ENCODE measurements at regions not wholly inside any gene's neighbourhood (a gene's known extent, or its start where the extent isn't known, plus 50 kb on each side); places are given as distances from the start of the nearest gene placed in this dataset.

DNA sequence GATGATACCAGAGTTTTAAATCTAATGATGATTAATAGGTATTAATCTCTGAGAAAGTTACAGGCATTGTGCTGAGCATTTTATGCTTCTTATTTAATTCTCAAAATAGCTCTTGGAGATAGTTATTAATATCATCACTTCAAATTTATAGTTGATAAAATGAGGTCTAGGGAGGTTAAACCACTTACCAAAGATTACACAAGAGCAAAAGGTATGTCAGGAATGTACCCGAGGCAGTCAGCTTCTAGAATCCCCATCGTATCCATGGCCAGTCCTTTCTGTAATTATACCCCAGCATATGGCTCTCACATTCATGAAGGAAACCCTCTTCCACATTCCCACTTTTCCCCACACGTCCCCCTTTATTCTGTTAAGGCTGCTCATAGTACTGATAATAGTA is 421.3 kb downstream of the PYDC2 start:
- no peaks in the 10 kb centered on the region for H3K9me3 Mint-ChIP-seq (ENCODE audit: unreplicated experiment)

DNA sequence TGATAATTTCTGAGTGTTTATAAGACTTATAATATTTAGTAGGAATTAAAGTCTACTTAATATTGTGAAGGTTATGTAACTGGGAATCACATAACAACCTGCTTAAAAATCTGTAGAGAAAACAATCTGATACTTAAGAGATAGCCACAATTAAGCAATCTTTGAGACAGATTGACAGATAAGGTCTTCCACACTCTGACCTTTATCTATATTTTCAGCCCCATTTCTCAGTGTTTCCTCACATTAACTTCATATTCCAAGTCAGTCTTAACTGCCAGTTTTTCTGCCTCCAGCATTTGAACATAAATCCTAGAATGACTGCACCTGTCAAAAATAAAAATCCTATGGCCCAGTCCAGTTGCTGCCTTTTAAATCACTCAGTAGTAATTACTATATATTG is 423.2 kb downstream of the PYDC2 start:
- no peak overlapping the region for H3K27ac ChIP-seq (ENCODE audit: low read depth, low read length)
- H3K27me3 ChIP-seq (ENCODE audit: insufficient read depth, low read length): no peaks in the 10 kb centered on the region
- H3K9me3 ChIP-seq (ENCODE audit: insufficient read depth, low read depth, low read length): no peaks in the 10 kb centered on the region
- no peaks in the 10 kb centered on the region for H4K20me1 ChIP-seq (ENCODE audit: insufficient read depth, low read length)
- no peak overlapping the region for H3K4me2 ChIP-seq (ENCODE audit: low read length)
- no peak overlapping the region for H3K4me3 Mint-ChIP-seq (ENCODE audit: unreplicated experiment)
- peaks cover 11% of the 10 kb centered on the region for H3K4me1 Mint-ChIP-seq (ENCODE audit: low read depth, unreplicated experiment)
- no peak overlapping the region for H2AFZ ChIP-seq (ENCODE audit: low read depth, low read length)
- no peaks in the 10 kb centered on the region for H3K36me3 Mint-ChIP-seq (ENCODE audit: low read depth, unreplicated experiment)
- H3K27me3 Mint-ChIP-seq (ENCODE audit: low read depth, unreplicated experiment): no peaks in the 10 kb centered on the region
- TF ChIP-seq CTCF (IDR thresholded peaks at IDR 0.05; ENCODE audit: insufficient read depth, low read depth, low read length): no peak
- TF ChIP-seq EZH2 (IDR thresholded peaks at IDR 0.05; ENCODE audit: insufficient read depth, low read length): no peak
- H3K9me3 Mint-ChIP-seq (ENCODE audit: unreplicated experiment): no peaks in the 10 kb centered on the region
- DNase-seq (ENCODE audit: low read depth) (no peak), FAIRE-seq (no peak)
- H3K9ac ChIP-seq (ENCODE audit: low read length): no peak overlapping the region
- no peak overlapping the region for H3K4me3 ChIP-seq (ENCODE audit: insufficient read depth, low read depth, low read length)
- H3K79me2 ChIP-seq (ENCODE audit: insufficient read depth, low read length): no peaks in the 10 kb centered on the region
- H3K4me1 ChIP-seq (ENCODE audit: insufficient read depth, low read length): no peaks in the 10 kb centered on the region
- no peak overlapping the region for H3K27ac Mint-ChIP-seq (ENCODE audit: unreplicated experiment)
- H3K36me3 ChIP-seq (ENCODE audit: insufficient read depth, low read length): no peaks in the 10 kb centered on the region

More for the DNA sequence above, 421.3 kb downstream of the PYDC2 start:
- Histone ChIP-seq H3K36me3 (ENCODE audit: insufficient read depth, low read length) (no peaks in the 10 kb centered on the region), H3K79me2 (ENCODE audit: insufficient read depth, low read length) (no peaks in the 10 kb centered on the region), H3K4me2 (ENCODE audit: low read length) (no peak overlapping the region), H3K27me3 (ENCODE audit: insufficient read depth, low read length) (no peaks in the 10 kb centered on the region), H2AFZ (ENCODE audit: low read depth, low read length) (no peak overlapping the region), H4K20me1 (ENCODE audit: insufficient read depth, low read length) (no peaks in the 10 kb centered on the region), H3K9me3 (ENCODE audit: insufficient read depth, low read depth, low read length) (no peaks in the 10 kb centered on the region), H3K9ac (ENCODE audit: low read length) (no peak overlapping the region), H3K4me3 (ENCODE audit: insufficient read depth, low read depth, low read length) (no peak overlapping the region), H3K4me1 (ENCODE audit: insufficient read depth, low read length) (no peaks in the 10 kb centered on the region), H3K27ac (ENCODE audit: low read depth, low read length) (no peak overlapping the region)
- TF ChIP-seq EZH2 (IDR thresholded peaks at IDR 0.05; ENCODE audit: insufficient read depth, low read length) (no peak), CTCF (IDR thresholded peaks at IDR 0.05; ENCODE audit: insufficient read depth, low read depth, low read length) (no peak)
- H3K4me3 Mint-ChIP-seq (ENCODE audit: unreplicated experiment): no peak overlapping the region
- H3K4me1 Mint-ChIP-seq (ENCODE audit: low read depth, unreplicated experiment): peaks cover 11% of the 10 kb centered on the region
- FAIRE-seq (no peak), DNase-seq (ENCODE audit: low read depth) (peak; percentile 63)
- no peaks in the 10 kb centered on the region for H3K36me3 Mint-ChIP-seq (ENCODE audit: low read depth, unreplicated experiment)
- no peaks in the 10 kb centered on the region for H3K27me3 Mint-ChIP-seq (ENCODE audit: low read depth, unreplicated experiment)
- H3K27ac Mint-ChIP-seq (ENCODE audit: unreplicated experiment): peak overlapping the region; percentile 83

DNA sequence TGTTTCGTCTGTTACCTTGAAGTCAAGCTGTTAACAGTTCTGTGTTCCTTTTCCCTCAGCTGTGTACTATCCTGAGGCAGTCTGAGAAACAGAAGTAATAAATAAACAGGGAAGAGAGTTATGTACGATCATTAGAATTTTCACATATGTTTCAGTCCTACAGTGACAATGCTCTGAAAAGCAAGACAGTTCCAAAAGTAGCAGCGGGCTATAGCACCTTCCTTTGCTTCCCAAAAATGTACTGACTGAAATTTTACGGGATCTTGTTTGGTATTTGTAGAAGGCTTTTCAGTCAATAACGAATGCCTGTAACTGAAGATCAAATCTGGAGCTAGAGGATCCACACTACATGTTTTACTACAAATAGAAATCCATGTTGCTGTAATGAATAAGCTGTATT is 428.1 kb downstream of the PYDC2 start:
- no peak for DNase-seq (ENCODE audit: low read depth)
- no peak overlapping the region for H3K4me3 Mint-ChIP-seq (ENCODE audit: unreplicated experiment)
- Histone ChIP-seq H3K36me3 (ENCODE audit: insufficient read depth, low read length) (no peaks in the 10 kb centered on the region), H3K79me2 (ENCODE audit: insufficient read depth, low read length) (no peaks in the 10 kb centered on the region), H3K9ac (ENCODE audit: low read length) (no peak overlapping the region), H3K9me3 (ENCODE audit: insufficient read depth, low read depth, low read length) (no peaks in the 10 kb centered on the region), H3K4me3 (ENCODE audit: insufficient read depth, low read depth, low read length) (no peak overlapping the region), H3K4me1 (ENCODE audit: insufficient read depth, low read length) (no peaks in the 10 kb centered on the region), H3K4me2 (ENCODE audit: low read length) (no peak overlapping the region), H2AFZ (ENCODE audit: low read depth, low read length) (no peak overlapping the region), H3K27ac (ENCODE audit: low read depth, low read length) (no peak overlapping the region), H4K20me1 (ENCODE audit: insufficient read depth, low read length) (no peaks in the 10 kb centered on the region), H3K27me3 (ENCODE audit: insufficient read depth, low read length) (no peaks in the 10 kb centered on the region)
- no peak for FAIRE-seq
- TF ChIP-seq EZH2 (IDR thresholded peaks at IDR 0.05; ENCODE audit: insufficient read depth, low read length) (no peak), CTCF (IDR thresholded peaks at IDR 0.05; ENCODE audit: insufficient read depth, low read depth, low read length) (no peak)
- no peaks in the 10 kb centered on the region for H3K36me3 Mint-ChIP-seq (ENCODE audit: low read depth, unreplicated experiment)
- no peaks in the 10 kb centered on the region for H3K27me3 Mint-ChIP-seq (ENCODE audit: low read depth, unreplicated experiment)
- no peak overlapping the region for H3K27ac Mint-ChIP-seq (ENCODE audit: unreplicated experiment)
- no peaks in the 10 kb centered on the region for H3K4me1 Mint-ChIP-seq (ENCODE audit: low read depth, unreplicated experiment)
- no peaks in the 10 kb centered on the region for H3K9me3 Mint-ChIP-seq (ENCODE audit: unreplicated experiment)
